HG03565 (cell line): ENCODE measurements at regions not wholly inside any gene's neighbourhood (a gene's known extent, or its start where the extent isn't known, plus 50 kb on each side); places are given as distances from the start of the nearest gene placed in this dataset.

Experiments
- ATAC-seq: cut with Tn5 transposase; IDR thresholded peaks from one replicate; pipeline ENCODE4 v1.9.1; 2021; ENCODE audit warnings: mild to moderate bottlenecking, moderate library complexity; ENCODE audit not compliant: unreplicated experiment

DNA sequence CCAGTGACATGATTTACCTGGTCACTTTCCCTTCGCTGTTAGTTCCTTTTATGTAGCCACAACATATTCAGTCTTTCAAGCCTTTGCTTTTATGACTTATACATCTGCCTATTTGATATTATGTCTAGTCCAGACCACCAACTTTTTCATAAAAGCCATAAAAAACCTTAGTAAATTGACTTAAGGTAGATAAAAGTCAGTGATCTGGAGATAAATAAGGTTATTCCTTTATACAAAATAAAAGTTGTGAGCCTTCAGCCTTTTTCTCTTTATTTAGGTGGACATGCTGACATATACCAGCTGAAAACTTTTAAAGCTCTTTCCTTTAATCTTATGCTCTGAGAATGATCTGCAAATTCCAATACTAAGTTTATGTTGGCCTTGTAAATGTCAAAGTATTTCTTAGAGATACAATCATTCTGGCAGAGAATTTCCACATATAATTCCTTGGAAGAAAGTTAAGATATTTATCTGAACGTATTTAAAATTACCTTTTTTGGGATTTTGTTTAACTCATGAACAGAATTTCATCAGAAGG, 690.4 kb upstream of the CHORDC1 start:
- no peak for ATAC-seq

DNA sequence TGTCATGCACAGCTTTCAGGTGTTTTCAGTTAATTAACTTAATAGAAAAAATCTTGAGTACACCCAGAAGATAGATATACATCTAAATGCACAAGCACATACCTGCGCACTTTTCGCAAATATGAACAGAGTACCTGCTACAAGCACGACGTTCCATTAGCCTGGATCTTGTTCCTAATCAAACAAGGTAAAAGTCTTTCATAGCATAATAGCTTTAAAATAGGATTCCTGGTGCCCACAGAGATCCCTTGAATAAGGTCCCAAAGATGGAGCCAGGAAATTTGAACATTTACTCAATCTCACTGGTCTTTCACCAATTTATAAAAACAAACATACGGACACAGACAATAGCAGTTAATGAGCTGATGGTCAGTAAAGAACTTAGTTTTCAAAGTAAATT, 689.8 kb upstream of the CHORDC1 start:
- ATAC-seq: no peak

DNA sequence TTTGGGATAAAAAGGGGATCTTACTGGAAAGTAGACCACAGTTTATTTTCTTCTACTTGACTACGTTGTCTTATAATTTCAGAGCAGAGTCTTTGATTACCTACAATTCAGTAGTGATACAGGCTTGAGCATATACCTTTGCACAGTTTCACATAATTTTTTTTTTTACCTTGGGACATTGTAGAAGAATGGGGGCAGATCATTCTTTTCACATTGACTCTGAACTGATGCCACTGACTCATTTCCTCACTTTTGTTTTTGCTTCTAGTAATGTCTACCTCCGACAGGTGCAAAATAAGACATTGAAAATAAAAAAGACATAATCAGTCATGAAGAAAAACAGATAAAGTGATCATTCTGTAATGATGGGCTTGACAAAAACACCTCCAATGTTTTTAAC, 688.3 kb upstream of the CHORDC1 start:
- ATAC-seq: no peak

DNA sequence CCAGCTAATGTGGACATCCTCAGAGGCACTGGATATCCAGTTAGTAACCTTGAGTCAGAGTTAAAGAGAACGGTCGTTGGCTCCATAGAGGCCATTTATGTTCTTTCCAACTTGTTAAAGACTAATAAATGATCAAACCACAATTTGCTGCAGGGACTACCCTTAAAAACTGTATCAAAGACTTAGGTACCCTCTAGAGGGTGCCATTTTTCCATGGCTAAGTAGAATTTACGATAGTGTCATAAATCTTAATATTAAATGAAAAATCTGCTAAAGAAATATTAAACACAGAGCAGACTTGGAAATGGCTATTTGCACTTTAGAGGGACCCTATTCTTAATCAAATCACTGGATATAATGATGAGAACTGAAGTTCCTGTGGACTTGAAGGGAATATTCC, 685.2 kb upstream of the CHORDC1 start:
- ATAC-seq: no peak

DNA sequence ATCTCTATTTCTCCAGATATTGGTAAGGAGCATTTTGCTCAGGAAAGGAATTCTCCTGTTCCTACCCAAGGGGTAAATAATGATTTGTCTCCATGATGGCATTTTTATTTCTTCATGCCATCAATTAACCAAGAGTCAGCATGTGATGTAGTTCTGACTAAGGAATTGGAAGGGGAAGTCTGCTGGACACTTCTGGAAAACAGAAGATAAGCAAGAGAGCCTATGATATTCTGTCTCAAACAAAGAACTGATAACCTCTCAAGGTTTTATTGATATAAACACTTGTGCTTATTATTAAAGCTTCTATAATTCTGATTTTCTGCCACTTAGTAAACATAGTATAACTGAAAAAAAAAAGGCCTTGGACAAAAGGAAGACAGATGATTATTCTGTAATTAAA, 673.0 kb upstream of the CHORDC1 start:
- no peak for ATAC-seq

DNA sequence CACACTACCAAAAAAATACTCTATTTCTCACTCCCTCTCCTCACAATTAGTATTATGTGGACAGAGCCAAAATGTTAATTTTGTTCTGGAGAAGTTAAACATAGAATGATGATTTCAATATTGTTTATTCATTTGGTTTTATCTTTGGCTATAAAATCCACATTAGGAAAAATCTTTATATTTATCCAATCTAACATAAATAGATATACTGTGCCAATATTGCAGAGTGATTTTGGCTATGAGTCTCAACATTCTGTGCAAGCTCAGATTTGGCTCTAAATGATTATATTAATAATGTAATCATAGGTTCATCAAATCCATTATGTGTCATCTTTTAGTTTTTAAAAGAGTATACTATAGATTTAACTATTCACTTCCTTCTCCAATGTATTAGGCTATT, 667.5 kb upstream of the CHORDC1 start:
- no peak for ATAC-seq

DNA sequence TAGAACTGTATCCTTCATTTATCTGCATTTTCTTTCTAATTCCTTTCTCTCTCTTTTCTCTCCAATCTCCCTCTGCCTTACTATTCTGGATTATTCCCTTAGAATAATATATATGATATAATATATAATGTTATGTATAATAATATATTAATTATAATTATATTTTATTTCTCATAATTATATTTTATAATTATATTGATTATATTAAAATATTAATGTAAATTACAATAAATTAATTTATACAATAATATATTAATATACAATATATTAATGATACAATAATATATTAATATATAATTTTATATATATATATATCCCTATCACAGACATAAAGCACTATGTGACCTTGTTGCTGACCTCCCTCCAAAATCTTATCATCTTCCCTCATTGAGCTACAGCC, 661.3 kb upstream of the CHORDC1 start:
- no peak for ATAC-seq

DNA sequence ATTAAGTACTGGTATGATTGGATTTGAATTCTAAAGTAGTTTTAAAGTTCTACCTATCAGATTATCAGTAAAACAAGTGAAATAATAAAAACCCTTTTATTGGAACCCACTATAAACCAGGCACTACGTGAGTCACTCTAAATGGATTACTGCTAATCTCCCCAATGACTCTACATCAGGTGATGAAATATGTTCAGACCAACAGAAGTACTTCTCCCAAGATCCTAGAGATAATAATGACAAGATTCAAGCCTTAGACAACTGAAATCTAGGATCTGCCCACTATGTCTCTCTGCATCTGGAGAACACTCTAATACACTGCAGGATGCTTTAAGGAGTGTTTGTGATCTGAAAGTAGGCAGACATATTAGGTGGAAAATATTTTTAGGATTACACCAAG, 652.1 kb upstream of the CHORDC1 start:
- no peak for ATAC-seq

DNA sequence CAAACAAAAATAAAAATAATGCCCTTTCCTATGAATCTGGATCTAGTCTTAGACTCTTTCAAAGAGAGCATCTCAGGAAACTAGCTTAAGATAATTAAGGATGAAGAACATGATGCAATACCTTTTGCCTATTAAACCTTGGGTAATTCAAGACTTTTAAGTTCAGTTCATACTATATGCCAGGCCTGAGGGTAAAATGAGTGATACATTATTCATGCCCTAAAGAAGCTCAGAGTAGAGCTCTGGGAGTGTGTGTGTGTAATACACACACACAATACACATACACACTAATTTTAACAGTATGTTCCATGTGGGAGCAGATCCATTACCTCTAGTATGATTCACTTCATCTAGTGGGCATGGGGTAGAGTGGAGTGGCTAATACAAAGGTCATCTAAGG, 651.4 kb upstream of the CHORDC1 start:
- no peak for ATAC-seq

DNA sequence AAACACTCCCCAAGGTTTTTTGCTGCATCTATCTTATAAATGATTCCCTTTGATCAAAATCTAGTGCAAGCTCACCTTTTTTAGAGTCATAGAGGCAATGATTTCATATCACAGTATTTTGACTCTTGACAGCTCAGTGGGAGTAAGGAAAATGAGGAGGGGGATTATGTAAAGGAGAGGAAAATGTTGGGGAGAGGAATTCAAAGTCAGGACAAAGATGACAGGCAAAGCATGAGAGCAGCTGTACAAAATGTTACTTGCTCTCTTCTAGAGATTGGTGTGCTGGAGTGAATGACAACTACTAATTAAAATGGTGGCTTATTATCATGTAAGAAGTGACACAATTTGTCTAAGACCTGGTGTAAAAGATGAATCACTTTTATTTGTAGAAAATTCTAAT, 644.6 kb upstream of the CHORDC1 start:
- no peak for ATAC-seq

DNA sequence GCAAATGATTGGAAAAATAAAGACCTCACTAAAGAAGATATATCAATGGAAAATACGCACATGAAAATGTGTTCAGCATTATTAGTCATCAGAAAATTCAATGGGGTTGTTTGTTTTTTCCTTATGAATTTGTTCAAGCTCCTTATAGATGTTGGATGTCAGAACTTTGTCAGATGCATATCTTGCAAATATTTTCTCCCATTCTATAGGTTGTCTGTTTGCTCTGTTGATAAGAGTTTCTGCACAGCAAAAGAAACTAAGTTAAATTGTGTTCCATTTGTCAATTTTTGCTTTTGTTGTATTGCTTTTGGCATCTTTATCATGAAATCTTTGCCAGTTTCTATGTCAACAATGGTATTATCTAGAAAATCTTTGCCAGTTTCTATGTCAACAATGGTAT, 633.9 kb upstream of the CHORDC1 start:
- no peak for ATAC-seq

DNA sequence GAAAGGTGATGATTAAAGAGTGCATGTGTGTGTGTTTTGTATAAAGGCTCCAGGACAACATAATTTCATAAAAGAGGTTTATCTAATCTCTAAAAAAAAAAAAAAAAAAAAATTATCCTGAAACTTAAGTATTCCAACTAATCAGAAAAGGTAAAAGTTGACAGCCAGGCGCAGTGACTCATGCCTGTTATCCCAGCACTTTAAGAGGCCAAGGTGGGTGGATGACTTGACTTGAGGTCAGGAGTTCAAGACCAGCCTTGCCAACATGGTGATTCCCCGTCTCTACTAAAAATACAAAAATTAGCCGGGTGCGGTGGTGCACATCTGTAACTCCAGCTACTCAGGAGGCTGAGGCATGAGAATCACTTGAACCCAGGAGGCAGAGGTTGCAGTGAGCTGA, 632.7 kb upstream of the CHORDC1 start:
- no peak for ATAC-seq

DNA sequence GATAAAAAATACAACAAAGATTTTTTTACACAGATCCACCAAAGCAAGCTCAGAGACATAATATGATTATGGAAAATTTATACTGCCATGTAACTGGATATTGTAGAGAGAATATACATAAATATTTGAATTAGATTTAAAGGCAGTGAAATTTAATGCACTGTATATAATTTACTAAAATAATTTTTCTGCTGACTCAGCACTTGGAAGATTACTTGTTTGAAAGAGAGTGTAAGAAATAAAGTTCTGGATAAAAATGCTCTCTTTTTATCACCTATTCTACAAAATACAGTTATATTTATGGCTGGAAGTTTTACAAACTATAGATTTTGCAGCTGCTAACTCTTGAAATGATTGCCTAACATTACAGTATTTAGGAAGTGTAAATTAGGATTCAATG, 628.3 kb upstream of the CHORDC1 start:
- no peak for ATAC-seq

DNA sequence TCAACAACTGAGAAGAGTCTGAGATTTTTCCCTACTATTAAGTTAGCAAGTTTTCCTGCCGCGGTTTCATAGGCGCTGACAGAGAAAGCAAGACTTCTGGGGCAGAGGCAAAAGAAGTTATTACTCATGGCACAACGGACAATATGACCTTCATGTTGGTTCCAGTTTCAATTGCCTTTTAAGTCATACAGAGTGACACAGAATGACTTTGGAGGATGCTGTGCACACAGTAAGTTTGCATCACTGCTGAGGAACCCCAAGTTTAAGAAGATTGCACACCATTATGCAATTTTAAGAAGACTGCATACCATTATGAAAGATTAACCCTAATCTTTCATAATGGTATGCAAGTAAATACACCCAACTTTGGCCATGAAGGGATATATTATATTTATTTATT, 626.5 kb upstream of the CHORDC1 start:
- peak; percentile 63 for ATAC-seq

DNA sequence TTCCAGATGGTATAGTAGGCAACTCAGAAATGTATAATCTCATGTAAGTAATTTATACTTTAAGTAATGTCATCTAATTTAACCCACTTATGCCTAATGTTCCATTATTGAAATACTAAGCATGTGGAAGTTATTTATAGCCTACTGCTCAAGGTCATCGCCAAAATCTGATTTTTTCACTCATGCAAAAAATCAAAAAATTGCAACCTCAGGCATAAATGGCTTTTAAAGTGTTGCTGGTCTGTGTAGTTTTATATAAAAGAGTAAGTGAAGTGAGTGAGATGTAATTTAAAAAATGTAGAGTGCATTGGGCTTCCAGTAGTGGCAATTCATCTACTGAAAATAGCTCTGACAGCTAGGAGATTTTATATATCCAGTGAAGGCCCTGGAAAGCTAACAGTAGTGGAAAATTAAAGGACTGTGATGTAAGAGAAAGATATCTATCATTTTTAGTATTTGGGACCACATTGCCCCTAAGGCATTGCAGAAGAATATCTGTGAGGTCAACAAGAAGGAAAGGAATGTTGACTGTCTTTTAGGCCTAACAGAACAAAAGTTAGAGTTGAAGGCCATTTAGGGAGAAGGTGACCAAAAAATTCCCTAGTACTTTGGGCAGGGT, 624.5 kb upstream of the CHORDC1 start:
- no peak for ATAC-seq

DNA sequence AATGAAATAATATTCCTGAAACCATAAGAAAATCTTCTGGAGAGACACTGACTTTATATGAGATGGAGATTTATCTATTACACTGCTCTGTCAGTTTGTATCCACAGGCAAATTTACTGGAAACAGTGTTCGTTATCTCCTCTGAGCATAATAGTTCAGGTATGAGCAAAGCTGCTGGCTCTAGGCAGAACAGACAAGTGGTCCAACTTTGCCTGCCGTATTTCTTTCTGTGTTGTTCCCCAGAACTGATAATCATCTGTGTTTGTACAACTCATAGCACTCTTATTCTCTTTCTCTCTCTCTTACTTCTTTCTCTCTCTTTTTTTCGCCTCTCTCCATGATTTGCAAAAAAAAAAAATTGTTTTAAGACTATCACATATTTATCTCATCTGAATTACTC, 623.8 kb upstream of the CHORDC1 start:
- ATAC-seq: no peak

DNA sequence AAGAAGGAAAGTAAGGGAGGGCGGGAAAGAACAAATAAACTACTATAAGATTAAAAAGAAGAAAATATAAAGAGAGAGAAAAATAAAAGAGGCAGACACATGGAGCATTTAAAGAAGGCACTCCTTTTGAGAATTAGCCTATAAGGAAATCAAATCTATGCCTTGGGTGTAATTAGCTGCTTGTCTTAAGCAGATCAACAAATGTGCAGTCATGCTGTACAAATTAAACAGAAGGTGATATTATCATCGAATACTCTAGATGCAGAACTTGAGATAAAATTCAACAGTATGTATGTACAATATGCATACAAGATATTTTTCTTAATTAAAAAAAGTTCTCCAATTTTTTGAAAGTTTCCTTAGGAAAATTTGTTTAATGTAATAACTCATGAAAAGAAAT, 623.0 kb upstream of the CHORDC1 start:
- ATAC-seq: no peak

DNA sequence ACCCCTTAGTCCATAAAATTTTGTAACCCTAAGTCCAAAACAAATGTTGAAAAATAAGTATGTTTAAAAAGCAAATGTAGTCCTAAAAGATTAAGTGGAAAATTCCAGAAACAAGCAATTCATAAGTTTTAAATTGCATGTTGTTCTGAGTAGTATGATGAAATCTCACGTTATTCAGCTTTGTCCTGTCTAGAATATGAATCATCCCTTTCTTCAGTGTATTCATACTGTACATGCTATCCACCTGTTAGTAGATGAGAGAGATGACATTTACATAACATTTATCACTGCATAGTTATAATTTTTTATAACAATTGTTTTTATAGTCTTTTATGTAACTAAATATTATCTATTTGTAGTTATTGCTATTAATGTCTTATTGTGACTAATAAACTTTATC, 622.3 kb upstream of the CHORDC1 start:
- no peak for ATAC-seq

DNA sequence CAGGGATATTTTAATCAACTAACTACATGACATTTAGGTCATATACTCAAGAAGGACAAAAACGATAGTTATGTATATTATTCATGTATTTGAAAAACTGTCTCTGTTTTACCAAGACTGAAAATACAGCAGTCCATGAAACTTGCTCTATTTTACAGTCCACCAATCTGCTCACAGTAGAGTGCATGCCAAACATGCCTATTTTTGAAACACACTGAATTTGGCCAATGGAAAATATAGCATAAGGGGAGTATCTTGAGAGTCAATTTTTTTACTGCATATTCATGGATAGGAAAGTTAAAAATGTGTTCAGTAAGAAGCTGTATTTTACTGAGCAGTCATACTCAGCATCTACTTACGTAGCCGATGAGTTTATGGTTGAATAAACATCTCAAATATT, 621.2 kb upstream of the CHORDC1 start:
- no peak for ATAC-seq

DNA sequence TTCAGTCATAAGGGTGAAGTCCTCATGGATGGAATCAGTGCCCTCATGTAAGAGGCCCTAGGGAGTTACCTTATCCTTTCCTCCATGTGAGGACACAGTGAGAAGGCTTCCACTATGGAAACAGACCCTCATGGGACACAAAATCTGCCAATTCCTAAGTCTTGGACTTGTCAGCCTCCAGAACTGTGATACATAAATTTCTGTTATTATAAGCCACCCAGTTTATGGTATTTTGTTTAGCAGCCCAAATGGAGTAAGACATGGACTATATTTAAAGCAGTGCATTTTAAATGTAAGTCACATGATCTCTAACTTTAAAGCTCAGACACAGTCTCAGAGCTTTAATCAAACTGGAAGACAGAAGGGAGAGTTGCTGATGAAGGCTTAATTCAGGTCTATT, 619.8 kb upstream of the CHORDC1 start:
- ATAC-seq: no peak

DNA sequence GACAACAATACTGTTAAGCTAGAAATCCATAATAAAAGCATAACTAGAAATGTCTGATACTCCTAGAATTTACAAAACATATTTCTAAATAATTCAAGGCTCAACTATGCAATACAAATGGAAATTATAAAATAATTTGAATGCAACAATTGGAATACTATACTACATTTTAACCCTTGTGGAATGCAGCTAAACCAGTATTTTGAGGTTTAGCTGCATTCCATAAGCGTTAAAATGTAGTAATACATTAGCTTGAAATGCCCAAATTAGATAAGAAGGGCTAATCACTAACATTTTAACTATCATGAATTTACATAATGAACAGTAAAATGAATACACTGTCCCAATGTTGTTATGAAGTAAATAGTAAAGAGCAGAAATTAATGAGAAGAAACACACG, 617.2 kb upstream of the CHORDC1 start:
- no peak for ATAC-seq

DNA sequence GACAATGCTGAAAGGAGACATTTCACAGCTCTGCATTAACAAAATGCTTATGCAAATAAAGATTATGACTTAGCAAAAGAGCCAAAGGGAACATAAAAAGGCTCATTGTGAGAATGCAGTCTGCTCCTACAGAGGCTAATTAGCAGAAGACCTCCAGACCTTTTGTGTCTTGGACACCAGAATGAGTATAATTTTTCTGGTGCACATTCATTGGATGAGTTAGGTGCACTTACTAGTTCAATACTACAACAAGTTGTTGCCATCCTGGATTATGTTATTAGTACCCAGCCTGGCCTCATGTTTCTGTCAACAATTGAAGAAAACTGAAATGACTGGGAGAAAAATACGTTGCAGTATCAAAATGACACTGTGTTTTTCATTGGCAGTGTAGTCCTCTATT, 613.2 kb upstream of the CHORDC1 start:
- ATAC-seq: no peak

DNA sequence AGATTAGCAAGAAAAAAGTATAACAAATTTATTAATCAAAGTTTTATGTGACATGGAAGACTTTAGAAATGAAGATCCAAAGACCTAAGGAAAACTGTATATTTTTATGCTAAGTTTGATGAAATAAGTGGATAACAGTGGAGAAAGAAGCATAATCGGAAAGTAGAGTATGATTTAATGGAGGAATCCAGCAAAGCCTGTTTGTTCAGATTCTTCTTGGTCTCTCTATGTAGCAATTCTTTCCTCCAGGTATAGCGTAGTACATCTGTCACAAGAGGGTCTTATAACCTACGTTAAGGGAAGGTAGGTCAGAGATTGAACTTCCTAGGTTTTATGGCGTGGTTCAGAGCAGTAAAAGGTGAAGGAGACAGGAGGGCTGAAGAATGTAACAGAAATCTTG, 600.6 kb upstream of the CHORDC1 start:
- no peak for ATAC-seq
